Keratinocyte (primary cell): ENCODE measurements at regions not wholly inside any gene's neighbourhood (a gene's known extent, or its start where the extent isn't known, plus 50 kb on each side); places are given as distances from the start of the nearest gene placed in this dataset.

Experiments used
- DNase-seq: peaks from one replicate; pipeline ENCODE4 v3.0.0-alpha.2; 2011; ENCODE audit warnings: low read depth, missing footprints, low spot score
- FAIRE-seq: peaks from 2 replicates; lab custom pipeline; 2011; peaks lifted over from hg19 to GRCh38; lab: Jason Lieb, UNC
- H2AFZ ChIP-seq: 2 replicates; pipeline ENCODE4 v1.6.0; 2012; ENCODE audit warnings: low read length, control low read depth, inconsistent platforms; ENCODE audit not compliant: control insufficient read depth
- H3K27ac ChIP-seq: 2 replicates; pipeline ENCODE4 v1.5.1; 2011; ENCODE audit warnings: low read length; ENCODE audit not compliant: control insufficient read depth, insufficient read depth
- H3K27me3 ChIP-seq: 3 replicates; pipeline ENCODE4 v1.6.0; 2011; ENCODE audit warnings: low read length; ENCODE audit not compliant: control insufficient read depth, insufficient read depth; ENCODE audit errors: extremely low read depth
- H3K36me3 ChIP-seq, 2 experiments: 2 replicates in 1 of 2; 3 replicates in 1 of 2; pipeline ENCODE4 v1.5.1; 2011; ENCODE audit warnings: low read length in 2 of 2, mild to moderate bottlenecking in 1 of 2; ENCODE audit not compliant: control insufficient read depth in 2 of 2, insufficient read depth in 2 of 2; ENCODE audit errors: extremely low read depth in 1 of 2
- H3K4me1 ChIP-seq: 3 replicates; pipeline ENCODE4 v1.5.1; 2011; ENCODE audit warnings: low read length; ENCODE audit not compliant: control insufficient read depth, insufficient read depth; ENCODE audit errors: extremely low read depth
- H3K4me2 ChIP-seq: 3 replicates; pipeline ENCODE4 v1.6.0; 2011; ENCODE audit warnings: low read depth, low read length; ENCODE audit not compliant: control insufficient read depth, insufficient read depth; ENCODE audit errors: extremely low read depth
- H3K4me3 ChIP-seq, 3 experiments: fragments of 200-600 bp in 1 of 3; sonication (generic) in 1 of 3; 2 replicates in 2 of 3; 3 replicates in 1 of 3; pipeline ENCODE4 v1.5.1; 2011 to 2016; ENCODE audit warnings: low read length in 3 of 3, mild to moderate bottlenecking in 3 of 3, control low read depth in 2 of 3, inconsistent platforms in 1 of 3, low read depth in 1 of 3, mixed read lengths in 1 of 3, mixed run types in 1 of 3, moderate library complexity in 1 of 3; ENCODE audit not compliant: control insufficient read depth in 2 of 3, insufficient read depth in 2 of 3; ENCODE audit errors: extremely low read depth in 1 of 3
- H3K79me2 ChIP-seq: 2 replicates; pipeline ENCODE4 v1.6.0; 2012; ENCODE audit warnings: low read length; ENCODE audit not compliant: control insufficient read depth, insufficient read depth
- H3K9ac ChIP-seq: 3 replicates; pipeline ENCODE4 v1.6.0; 2011; ENCODE audit warnings: low read length; ENCODE audit not compliant: control insufficient read depth, insufficient read depth; ENCODE audit errors: extremely low read depth
- H3K9me1 ChIP-seq: 3 replicates; pipeline ENCODE4 v1.6.0; 2011; ENCODE audit warnings: low read length; ENCODE audit not compliant: control insufficient read depth, insufficient read depth; ENCODE audit errors: extremely low read depth
- H3K9me3 ChIP-seq: 2 replicates; pipeline ENCODE4 v1.5.1; 2012; ENCODE audit warnings: low read depth, low read length; ENCODE audit not compliant: control insufficient read depth
- H4K20me1 ChIP-seq: 3 replicates; pipeline ENCODE4 v1.6.0; 2011; ENCODE audit warnings: low read length; ENCODE audit not compliant: control insufficient read depth, insufficient read depth; ENCODE audit errors: extremely low read depth
- CTCF ChIP-seq, 3 experiments: IDR thresholded peaks in 1 of 3; conservative IDR thresholded peaks in 1 of 3; optimal IDR thresholded peaks in 1 of 3; 2 replicates in 2 of 3; 3 replicates in 1 of 3; pipeline versions ENCODE3 to v1.5.1; 2011; ENCODE audit warnings: low read length in 3 of 3, mild to moderate bottlenecking in 3 of 3, moderate library complexity in 2 of 3, control low read depth in 1 of 3, inconsistent platforms in 1 of 3; ENCODE audit not compliant: insufficient read depth in 2 of 3; ENCODE audit errors: extremely low read depth in 1 of 3
- EZH2 ChIP-seq: IDR thresholded peaks from one replicate; pipeline ENCODE4 v1.6.1; 2012; ENCODE audit warnings: inconsistent platforms, mild to moderate bottlenecking, low read length, moderate library complexity
- dilution Hi-C: fragments of 300-500 bp; cut with MboI; formaldehyde crosslinking; loops from one replicate; pipeline ENCODE4 v1.7.0; 2020; ENCODE audit warnings: low sequenced_read_pairs; ENCODE audit not compliant: extremely low pct_ligation_motif_present

GRCh38 chr9:11045589-11045988 is 432.8 kb upstream of the PTPRD start:
- no peak overlapping the region for H3K4me3 ChIP-seq
- H4K20me1 ChIP-seq, result no peaks in the 10 kb centered on the region
- dilution Hi-C loops, result no loop called here
- no peaks in the 10 kb centered on the region for H3K79me2 ChIP-seq
- no peak for DNase-seq
- FAIRE-seq, result no peak
- H3K27ac ChIP-seq, result no peak overlapping the region
- no peaks in the 10 kb centered on the region for H3K36me3 ChIP-seq
- H3K4me1 ChIP-seq, result no peaks in the 10 kb centered on the region
- no peaks in the 10 kb centered on the region for H3K27me3 ChIP-seq
- H3K4me2 ChIP-seq, result no peak overlapping the region
- no peaks in the 10 kb centered on the region for H3K9me1 ChIP-seq
- TF ChIP-seq EZH2 (no peak), CTCF (optimal IDR thresholded peaks at IDR 0.05 in 1 of 3, IDR thresholded peaks at IDR 0.05 in 1 of 3, conservative IDR thresholded peaks at IDR 0.05 in 1 of 3; ENCODE audit: extremely low read depth in 1 of 3, insufficient read depth in 2 of 3, low read length in 3 of 3) (no peak)
- H3K9ac ChIP-seq, result no peak overlapping the region
- no peaks in the 10 kb centered on the region for H3K9me3 ChIP-seq
- H2AFZ ChIP-seq, result no peak overlapping the region

GRCh38 chr9:11063263-11063662 is 450.5 kb upstream of the PTPRD start:
- Histone ChIP-seq H3K9ac (no peak overlapping the region), H4K20me1 (no peaks in the 10 kb centered on the region), H3K27ac (no peak overlapping the region), H3K79me2 (no peaks in the 10 kb centered on the region), H3K27me3 (no peaks in the 10 kb centered on the region), H3K4me1 (no peaks in the 10 kb centered on the region), H3K4me2 (no peak overlapping the region), H3K4me3 (no peak overlapping the region), H3K9me1 (no peaks in the 10 kb centered on the region), H3K36me3 (no peaks in the 10 kb centered on the region), H3K9me3 (no peaks in the 10 kb centered on the region), H2AFZ (no peak overlapping the region)
- dilution Hi-C loops, result no loop called here
- TF ChIP-seq EZH2 (no peak), CTCF (optimal IDR thresholded peaks at IDR 0.05 in 1 of 3, IDR thresholded peaks at IDR 0.05 in 1 of 3, conservative IDR thresholded peaks at IDR 0.05 in 1 of 3; ENCODE audit: extremely low read depth in 1 of 3, insufficient read depth in 2 of 3, low read length in 3 of 3) (no peak)
- no peak for DNase-seq
- FAIRE-seq, result no peak
